ENCODE measurements at regions not wholly inside any gene's neighbourhood (a gene's known extent, or its start where the extent isn't known, plus 50 kb on each side); places are given as distances from the start of the nearest gene placed in this dataset.

DNA sequence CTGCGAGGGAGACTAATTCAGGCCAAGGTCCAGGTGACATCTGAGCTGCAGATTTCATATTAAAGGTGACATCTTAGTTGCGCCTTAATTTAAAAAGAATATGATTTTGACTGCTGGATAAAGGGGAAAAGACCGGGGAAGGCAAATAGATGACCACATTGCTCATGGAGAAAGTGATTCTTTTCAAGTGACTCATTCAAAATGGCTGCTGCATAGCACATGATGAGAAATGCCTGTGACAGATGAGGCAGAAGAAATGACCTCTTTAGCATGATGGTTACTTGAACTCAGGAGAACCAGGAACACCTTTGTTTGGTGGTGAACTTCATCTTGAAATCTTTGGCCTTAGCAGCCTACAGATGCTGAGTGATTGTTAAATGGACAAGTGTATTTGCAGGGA, 385.8 kb upstream of the TRIB2 start:
- DNase-seq = no peak

DNA sequence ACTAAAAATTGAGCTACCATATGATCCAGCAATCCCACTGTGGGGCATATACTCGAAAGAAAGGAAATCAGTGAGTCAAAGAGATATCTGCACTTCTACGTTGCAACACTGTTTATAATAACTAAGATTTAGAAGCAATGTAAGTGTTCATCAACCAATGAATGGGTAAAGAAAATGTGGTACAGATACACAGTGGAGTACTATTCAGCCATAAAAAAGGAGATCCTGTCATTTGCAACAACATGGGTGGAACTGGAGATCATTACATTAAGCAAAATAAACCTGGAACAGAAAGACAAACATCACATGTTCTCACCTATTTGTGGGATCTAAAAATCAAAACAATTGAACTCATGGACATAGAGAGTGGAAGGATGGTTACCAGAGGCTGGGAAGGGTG, 385.0 kb upstream of the TRIB2 start:
- DNase-seq = no peak

DNA sequence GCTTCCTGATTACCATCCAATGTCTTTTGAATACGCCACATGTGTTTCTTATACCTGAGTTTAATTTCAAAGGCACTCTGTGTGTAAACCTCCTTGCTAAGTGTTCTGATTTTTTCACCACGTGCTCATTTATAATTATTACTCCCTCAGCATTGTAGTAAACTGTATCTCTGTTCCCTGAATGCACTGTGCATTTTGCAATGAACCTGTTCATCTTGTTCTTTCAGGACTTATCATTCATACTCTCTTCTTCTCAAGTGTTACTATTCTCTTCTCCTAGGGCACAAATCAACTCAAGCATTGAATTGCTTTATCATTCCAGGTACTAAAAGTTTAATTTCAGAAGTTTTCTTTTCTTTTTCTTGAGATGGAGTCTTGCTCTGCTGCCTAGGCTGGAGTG, 383.4 kb upstream of the TRIB2 start:
- DNase-seq = no peak

GRCh38 chr2:12334412-12334966, 382.2 kb upstream of the TRIB2 start:
- DNase-seq = no peak

- no peak for DNase-seq
Measured at GRCh38 chr2:12335131-12335530, 381.6 kb upstream of the TRIB2 start.

DNA sequence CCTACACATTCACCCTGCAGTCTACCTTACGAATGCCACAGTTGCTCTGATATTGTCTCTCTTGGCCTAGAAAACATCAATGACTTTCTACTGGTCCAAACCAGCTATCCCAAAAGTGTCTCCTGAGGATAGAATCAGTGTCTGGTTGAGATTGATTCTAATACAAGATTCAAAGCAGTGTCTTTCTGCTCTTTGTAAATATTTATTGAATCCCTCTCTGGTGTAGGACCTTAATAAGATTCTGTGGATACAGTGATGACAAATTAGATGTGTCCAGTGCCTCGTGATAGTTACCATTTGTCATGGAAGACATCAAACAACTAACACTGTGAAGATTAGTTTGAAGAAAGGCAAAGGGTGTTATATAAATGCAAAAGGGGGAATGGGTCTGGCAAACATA, 380.7 kb upstream of the TRIB2 start:
- DNase-seq = no peak

- DNase-seq = no peak
Measured at GRCh38 chr2:12338946-12339697, 377.6 kb upstream of the TRIB2 start.

- no peak for DNase-seq
Measured at GRCh38 chr2:12340164-12340563, 376.6 kb upstream of the TRIB2 start.

GRCh38 chr2:12341215-12341614, 375.5 kb upstream of the TRIB2 start:
- DNase-seq = no peak

GRCh38 chr2:12341920-12342319, 374.8 kb upstream of the TRIB2 start:
- no peak for DNase-seq

DNA sequence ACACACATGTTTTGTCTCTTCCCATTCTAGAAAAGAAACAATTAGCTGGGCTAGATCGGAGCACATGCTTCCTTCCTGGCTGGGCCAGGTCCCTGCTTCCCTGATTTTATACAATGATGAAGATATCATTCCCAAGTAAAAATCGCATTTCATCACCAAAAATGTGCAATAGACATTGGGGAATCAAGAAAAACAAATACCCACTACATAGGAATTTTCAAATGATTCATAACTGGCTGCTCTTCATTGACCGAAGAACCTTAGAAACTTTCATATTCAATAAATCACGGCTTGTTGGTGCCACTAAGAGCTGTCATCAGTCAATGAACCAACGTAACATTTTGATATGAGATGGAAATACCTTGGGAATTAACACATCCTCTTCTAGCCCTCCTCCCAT, 373.6 kb upstream of the TRIB2 start:
- DNase-seq = no peak

DNA sequence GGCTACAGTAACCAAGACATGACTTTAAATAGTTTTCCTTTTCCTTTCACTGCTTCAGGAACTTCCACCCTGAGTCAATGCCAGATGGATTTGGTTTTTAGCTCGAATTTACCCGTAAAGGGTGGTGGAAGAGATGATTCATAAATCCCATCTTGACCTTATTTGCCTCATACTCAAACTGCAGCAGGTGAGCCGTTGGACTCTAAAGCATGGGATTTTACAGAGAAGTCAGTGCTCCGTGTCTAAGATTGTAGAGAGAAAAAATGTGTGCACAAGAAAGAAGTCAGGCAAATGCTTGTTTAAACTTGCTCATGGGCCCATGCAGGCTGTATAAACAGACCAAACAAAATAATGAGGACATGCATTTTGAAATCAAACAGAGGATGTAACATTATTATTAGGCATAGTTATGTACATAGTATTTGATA, 369.7 kb upstream of the TRIB2 start:
- no peak for DNase-seq

DNA sequence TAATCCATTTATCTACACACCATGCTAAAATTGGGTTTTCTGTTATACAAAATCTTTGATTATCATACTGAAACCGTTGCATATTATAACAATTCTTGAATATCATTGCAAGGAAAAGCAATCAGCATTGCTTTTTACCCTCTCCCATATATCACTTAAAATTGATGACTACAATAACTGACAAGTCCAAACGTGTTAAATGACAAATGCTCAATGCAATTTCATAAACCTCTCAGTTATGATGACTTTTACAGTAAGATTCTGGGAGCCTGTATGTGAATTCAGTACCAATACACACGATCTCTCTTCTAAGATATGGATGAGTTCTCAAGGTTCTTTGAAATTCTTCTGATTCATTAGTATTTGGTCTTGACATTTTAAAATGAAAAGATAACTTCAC, 368.5 kb upstream of the TRIB2 start:
- no peak for DNase-seq

GRCh38 chr2:12350821-12351220, 365.9 kb upstream of the TRIB2 start:
- DNase-seq = no peak

DNA sequence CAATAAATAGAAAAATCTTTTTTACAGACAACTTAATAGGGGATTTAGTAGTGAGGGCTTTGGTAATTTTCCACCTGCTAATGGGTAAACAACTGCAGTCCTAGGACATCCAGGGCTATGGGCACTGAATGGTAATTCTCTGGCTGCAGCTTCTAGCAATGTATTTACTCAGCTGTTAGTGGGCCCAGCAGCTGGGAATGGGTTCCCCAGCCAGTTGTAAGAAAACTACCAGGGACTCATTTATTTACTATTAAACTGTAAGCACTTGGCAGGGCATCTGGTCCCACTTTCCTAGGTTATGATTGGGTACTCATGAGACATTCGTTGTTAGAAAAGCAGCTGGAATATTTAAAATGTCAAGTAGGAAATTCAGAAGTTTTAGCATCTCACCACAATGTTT, 363.8 kb upstream of the TRIB2 start:
- DNase-seq = no peak

- no peak for DNase-seq
Measured at GRCh38 chr2:12361506-12361905, 355.2 kb upstream of the TRIB2 start.

DNA sequence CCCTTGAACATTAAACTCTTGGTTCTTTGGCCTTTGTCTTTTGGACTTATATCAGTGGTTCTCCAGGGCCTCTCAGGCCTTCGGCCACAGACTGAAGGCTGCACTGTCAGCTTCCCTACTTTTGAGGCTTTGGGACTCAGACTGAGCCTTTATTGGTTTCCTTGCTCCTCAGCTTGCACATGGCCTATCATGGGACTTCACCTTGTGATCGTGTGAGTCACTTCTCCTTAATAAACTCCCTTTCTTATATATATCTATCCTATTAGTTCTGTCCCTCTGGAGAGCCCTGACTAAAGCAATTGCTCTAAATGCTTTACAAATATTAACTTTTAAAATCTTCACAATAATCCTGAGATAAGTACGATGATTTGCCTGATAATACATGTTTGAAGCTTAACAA, 353.6 kb upstream of the TRIB2 start:
- DNase-seq = no peak

GRCh38 chr2:12363569-12363968, 353.2 kb upstream of the TRIB2 start:
- DNase-seq = no peak

- no peak for DNase-seq
Measured at GRCh38 chr2:12369566-12369965, 347.2 kb upstream of the TRIB2 start.

GRCh38 chr2:12376025-12376424, 340.7 kb upstream of the TRIB2 start:
- no peak for DNase-seq

GRCh38 chr2:12379143-12379542, 337.6 kb upstream of the TRIB2 start:
- no peak for DNase-seq

DNA sequence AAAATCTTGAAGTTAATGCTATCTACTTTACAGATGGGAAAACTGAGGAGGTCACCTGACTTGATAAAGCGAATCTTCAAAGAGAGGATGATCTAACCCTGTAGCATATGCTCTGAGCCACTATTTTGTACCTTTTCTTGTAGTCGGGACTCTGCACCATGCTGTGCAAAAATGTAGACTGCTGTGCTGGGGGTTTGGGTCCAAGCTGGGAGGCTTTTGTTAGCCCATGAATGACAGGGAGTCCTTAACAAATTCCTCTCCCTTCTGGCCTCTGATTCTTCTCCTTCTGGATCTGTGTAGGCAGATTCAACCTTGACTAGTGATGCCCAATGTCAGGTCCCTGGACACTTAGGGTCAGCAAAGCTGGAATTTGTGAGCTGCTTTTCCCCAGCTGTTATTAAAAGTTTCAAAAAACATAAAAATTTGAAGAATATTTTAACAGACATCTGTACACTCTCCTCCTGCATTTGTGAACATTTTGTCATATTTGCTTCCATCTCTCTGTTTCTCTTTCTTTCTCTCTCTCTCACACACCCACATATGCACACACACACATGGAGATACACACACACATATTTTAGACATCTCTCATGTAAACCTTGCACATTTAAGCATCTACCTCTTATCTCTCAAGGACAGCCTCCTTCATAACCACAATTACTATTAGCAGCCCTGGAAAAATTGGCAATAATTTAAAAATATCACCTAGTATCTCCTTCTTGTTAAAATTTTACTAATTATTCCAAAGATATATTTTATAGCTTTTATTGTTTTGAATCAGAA, 335.0 kb upstream of the TRIB2 start:
- no peak for DNase-seq

GRCh38 chr2:12382366-12382765, 334.4 kb upstream of the TRIB2 start:
- no peak for DNase-seq

DNA sequence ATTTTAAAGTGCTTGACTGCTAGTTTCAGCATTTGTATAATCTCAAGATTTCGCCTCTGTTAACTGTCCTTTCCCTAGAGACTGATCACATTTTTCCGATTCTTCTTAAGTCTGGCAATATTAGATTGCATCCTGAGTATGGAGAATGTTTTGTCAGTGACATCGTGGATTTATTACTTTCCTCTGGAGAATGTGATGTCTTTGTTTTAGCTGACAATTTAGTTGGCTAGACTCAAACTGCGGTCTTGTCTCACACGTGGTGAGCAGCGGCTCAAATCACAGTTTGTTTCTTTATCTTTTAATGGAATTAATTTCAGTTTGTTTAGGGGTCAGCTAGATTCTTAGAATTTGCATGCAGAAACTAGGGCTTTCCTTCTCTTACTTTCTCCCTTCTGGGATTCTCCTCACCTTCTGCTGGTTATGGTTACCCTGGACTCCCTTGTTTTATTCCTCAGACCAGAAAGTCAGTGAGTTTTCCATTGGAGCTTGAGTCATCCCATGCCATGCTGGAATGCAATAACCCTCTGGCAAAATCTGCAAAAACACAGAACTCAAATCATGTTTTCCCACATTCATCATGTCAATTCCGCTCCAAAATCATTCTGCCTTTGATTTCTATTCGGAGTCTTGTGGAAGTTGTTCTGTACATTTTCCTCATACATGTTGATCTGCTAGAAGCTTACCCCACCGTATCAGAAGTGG, 327.2 kb upstream of the TRIB2 start:
- no peak for DNase-seq
